Stomach (tissue), 8 donors: ENCODE measurements at regions not wholly inside any gene's neighbourhood (a gene's known extent, or its start where the extent isn't known, plus 50 kb on each side); places are given as distances from the start of the nearest gene placed in this dataset.

Experiments
- DNase-seq, 2 donors: peaks; one replicate each; pipeline versions ENCODE4 v3.0.0 to v3.0.0-alpha.2; 2013 to 2019
- H3K27ac ChIP-seq, 5 donors: fragments of 200-600 bp in 4 of 5; sonication (generic) in 4 of 5; one replicate each; pipeline ENCODE4 v1.5.1; 2013 to 2019; ENCODE audit warnings: mild to moderate bottlenecking in 1 of 5, moderate library complexity in 1 of 5
- H3K27me3 ChIP-seq, 3 donors: fragments of 200-600 bp; sonication (generic); one replicate each; pipeline ENCODE4 v1.5.1; 2017 to 2019; ENCODE audit warnings: mixed run types in 1 of 3
- H3K36me3 ChIP-seq, 4 donors: fragments of 200-600 bp; sonication (generic); 1 replicate in 3 of 4; 2 replicates in 1 of 4; pipeline ENCODE4 v1.5.1; 2016 to 2019
- H3K4me1 ChIP-seq, 4 donors: fragments of 200-600 bp; sonication (generic); one replicate each; pipeline ENCODE4 v1.5.1; 2016 to 2019
- H3K4me3 ChIP-seq, 4 donors: fragments of 200-600 bp; sonication (generic) in 3 of 4; one replicate each; pipeline ENCODE4 v1.5.1; 2016 to 2019; ENCODE audit warnings: mild to moderate bottlenecking in 1 of 4
- H3K9me3 ChIP-seq, 4 donors: fragments of 200-600 bp; sonication (generic); one replicate each; pipeline ENCODE4 v1.5.1; 2016 to 2019
- CTCF ChIP-seq, 7 experiments: fragments of 450-650 bp in 4 of 7; fragments of 200-600 bp in 3 of 7; sonication (generic) in 3 of 7; IDR thresholded peaks; one replicate each; pipeline ENCODE4 v1.5.1; 2016 to 2019; ENCODE audit warnings: antibody characterized with exemption in 7 of 7, control low read depth in 2 of 7, mild to moderate bottlenecking in 1 of 7
- EP300 ChIP-seq: sonication (generic); formaldehyde crosslinking; IDR thresholded peaks from one replicate; pipeline ENCODE4 v1.6.1; 2017; ENCODE audit warnings: antibody characterized with exemption
- POLR2A ChIP-seq, 4 donors: fragments of 450-650 bp; IDR thresholded peaks; one replicate each; pipeline ENCODE4 v1.6.1; 2016; ENCODE audit warnings: antibody characterized with exemption in 4 of 4, control low read depth in 2 of 4, mild to moderate bottlenecking in 1 of 4, moderate library complexity in 1 of 4
- POLR2AphosphoS5 ChIP-seq, 3 donors: sonication (generic); formaldehyde crosslinking; IDR thresholded peaks; one replicate each; pipeline ENCODE4 v1.6.1; 2016; ENCODE audit warnings: antibody characterized with exemption in 3 of 3
- WGBS, 5 donors: extraction: QIAGEN DNeasy Blood & Tissue Kit in 3 of 5; methylation state at CpG; one replicate each; pipeline versions ENCODE4 v1.1.5 to v1.1.7; 2013 to 2018; 5-methylcytosine and 5-hydroxymethylcytosine counted together
- intact Hi-C: fragments of 100-400 bp; cut with DNase I; formaldehyde crosslinking; loops from one replicate; pipeline ENCODE4 v1.15.1; 2023; ENCODE audit warnings: low total_unique reads
- donor health status: healthy with polysubstance abuse.
- donor health status: Bipolar disorder and iron deficiency.
- donor health status: healthy.

- TF ChIP-seq POLR2A (IDR thresholded peaks at IDR 0.05) (no peak), EP300 (no peak)
- intact Hi-C loops = no loop called here
- Histone ChIP-seq H3K9me3 (no peaks in the 10 kb centered on the region), H3K4me1 (peaks cover 0 to 16% (median 11%) of the 10 kb centered on the region in 4 donors), H3K4me3 (no peak overlapping the region), H3K27me3 (peaks cover 0 to 15% (median 10%) of the 10 kb centered on the region in 3 donors), H3K36me3 (no peaks in the 10 kb centered on the region), H3K27ac (no peak overlapping the region)
- 76 to 92% (median 87%) methylated on average over 3 of the region's 3 CpGs for WGBS, 5 donors
- no peak for DNase-seq
Observed at GRCh38 chr5:159775890-159776289, 140.4 kb upstream of the ADRA1B start.

GRCh38 chr5:159777049-159777660 is 139.1 kb upstream of the ADRA1B start:
- H3K27me3 ChIP-seq = peaks cover 0 to 15% (median 10%) of the 10 kb centered on the region in 3 donors
- no peak for DNase-seq
- no peaks in the 10 kb centered on the region for H3K36me3 ChIP-seq
- intact Hi-C loops = no loop called here
- H3K27ac ChIP-seq = no peak overlapping the region
- no peak overlapping the region for H3K4me3 ChIP-seq
- peaks cover 0 to 16% (median 11%) of the 10 kb centered on the region in 4 donors for H3K4me1 ChIP-seq
- TF ChIP-seq EP300 (no peak), POLR2AphosphoS5 (IDR thresholded peaks at IDR 0.05) (no peak), CTCF (IDR thresholded peaks at IDR 0.05) (no peak), POLR2A (IDR thresholded peaks at IDR 0.05) (no peak)
- no peaks in the 10 kb centered on the region for H3K9me3 ChIP-seq
- 86 to 94% (median 90%) methylated on average over 9 of the region's 9 CpGs for WGBS, 5 donors

GRCh38 chr5:159779481-159779880 is 136.8 kb upstream of the ADRA1B start:
- H3K27me3 ChIP-seq = peaks cover 0 to 3% (median 2%) of the 10 kb centered on the region in 3 donors
- no peak for DNase-seq
- no peaks in the 10 kb centered on the region for H3K36me3 ChIP-seq
- no peaks in the 10 kb centered on the region for H3K9me3 ChIP-seq
- no peaks in the 10 kb centered on the region for H3K4me1 ChIP-seq
- no peak overlapping the region for H3K27ac ChIP-seq
- no peak for TF ChIP-seq POLR2AphosphoS5 (IDR thresholded peaks at IDR 0.05)
- no peak for TF ChIP-seq POLR2A (IDR thresholded peaks at IDR 0.05)
- TF ChIP-seq CTCF (IDR thresholded peaks at IDR 0.05) = no peak
- TF ChIP-seq EP300 = no peak
- no peak overlapping the region for H3K4me3 ChIP-seq
- intact Hi-C loops = no loop called here
- 90 to 94% (median 93%) methylated on average over 4 of the region's 4 CpGs for WGBS, 5 donors

- intact Hi-C loops = no loop called here
- TF ChIP-seq EP300 (no peak), POLR2AphosphoS5 (IDR thresholded peaks at IDR 0.05) (no peak), POLR2A (IDR thresholded peaks at IDR 0.05) (no peak), CTCF (IDR thresholded peaks at IDR 0.05) (no peak)
- no peak overlapping the region for H3K27ac ChIP-seq
- WGBS, 5 donors = 72 to 92% (median 78%) methylated on average over 3 of the region's 3 CpGs
- no peak for DNase-seq
- H3K27me3 ChIP-seq = no peaks in the 10 kb centered on the region
- no peaks in the 10 kb centered on the region for H3K9me3 ChIP-seq
- no peaks in the 10 kb centered on the region for H3K4me1 ChIP-seq
- no peak overlapping the region for H3K4me3 ChIP-seq
- H3K36me3 ChIP-seq = no peaks in the 10 kb centered on the region
Observed at GRCh38 chr5:159780246-159780645, 136.0 kb upstream of the ADRA1B start.

GRCh38 chr5:159781626-159782157 is 134.6 kb upstream of the ADRA1B start:
- Histone ChIP-seq H3K4me3 (no peak overlapping the region), H3K36me3 (no peaks in the 10 kb centered on the region), H3K27ac (no peak overlapping the region), H3K9me3 (no peaks in the 10 kb centered on the region), H3K27me3 (peaks cover 0 to 3% (median 0%) of the 10 kb centered on the region in 3 donors), H3K4me1 (no peaks in the 10 kb centered on the region)
- TF ChIP-seq EP300 = no peak
- TF ChIP-seq CTCF (IDR thresholded peaks at IDR 0.05) = no peak
- no peak for TF ChIP-seq POLR2AphosphoS5 (IDR thresholded peaks at IDR 0.05)
- no peak for TF ChIP-seq POLR2A (IDR thresholded peaks at IDR 0.05)
- WGBS, 5 donors = 64 to 88% (median 85%) methylated on average over 3 of the region's 3 CpGs
- intact Hi-C loops = no loop called here
- DNase-seq = no peak
